GM18909 (cell line): ENCODE measurements at regions not wholly inside any gene's neighbourhood (a gene's known extent, or its start where the extent isn't known, plus 50 kb on each side); places are given as distances from the start of the nearest gene placed in this dataset.

Experiments
- ATAC-seq: cut with Tn5 transposase; IDR thresholded peaks from one replicate; pipeline ENCODE4 v1.9.1; 2021; ENCODE audit warnings: mild to moderate bottlenecking; ENCODE audit not compliant: unreplicated experiment, poor library complexity

- ATAC-seq = no peak
Measured at GRCh38 chrX:121102101-121102500, 54.7 kb downstream of the GLUD2 start.

DNA sequence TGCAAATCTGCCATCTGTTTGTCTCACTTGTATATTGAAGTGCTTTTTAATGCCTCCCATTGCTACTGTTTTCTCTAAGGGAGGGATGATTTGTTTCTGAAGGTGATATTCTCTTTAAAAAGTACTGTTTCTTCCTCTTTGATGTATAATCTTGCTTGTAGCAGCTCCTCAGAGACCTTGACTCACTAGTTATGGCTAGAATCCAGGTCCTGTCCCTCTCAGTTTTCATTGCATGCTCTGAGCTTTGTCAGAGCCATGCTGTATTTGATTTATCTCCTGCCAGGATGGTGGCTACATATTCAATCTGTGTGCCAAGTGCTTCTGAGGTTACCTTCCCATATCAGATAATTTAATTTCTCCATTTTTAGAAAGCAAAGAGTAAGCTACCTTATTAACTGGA, 56.0 kb downstream of the GLUD2 start:
- ATAC-seq = no peak

GRCh38 chrX:121106484-121107235, 59.2 kb downstream of the GLUD2 start:
- no peak for ATAC-seq

DNA sequence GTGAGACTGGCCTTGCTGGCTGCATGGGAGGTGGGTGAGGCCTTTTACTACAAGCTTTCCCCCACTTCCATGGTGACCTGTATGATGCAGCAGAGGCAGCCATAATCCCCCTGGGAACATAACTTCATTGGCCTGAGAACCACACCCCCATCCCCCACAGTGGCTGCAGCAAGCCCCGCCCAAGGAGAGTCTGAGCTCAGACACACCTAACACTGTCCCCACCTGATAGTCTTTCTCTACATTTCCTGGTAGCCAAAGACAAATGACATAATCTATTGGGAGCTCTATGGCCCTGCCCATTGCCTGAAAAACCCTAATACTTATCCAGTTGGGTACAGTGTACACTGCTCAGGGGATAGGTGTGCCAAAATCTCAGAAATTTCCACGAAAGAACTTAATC, 62.6 kb downstream of the GLUD2 start:
- ATAC-seq = no peak

DNA sequence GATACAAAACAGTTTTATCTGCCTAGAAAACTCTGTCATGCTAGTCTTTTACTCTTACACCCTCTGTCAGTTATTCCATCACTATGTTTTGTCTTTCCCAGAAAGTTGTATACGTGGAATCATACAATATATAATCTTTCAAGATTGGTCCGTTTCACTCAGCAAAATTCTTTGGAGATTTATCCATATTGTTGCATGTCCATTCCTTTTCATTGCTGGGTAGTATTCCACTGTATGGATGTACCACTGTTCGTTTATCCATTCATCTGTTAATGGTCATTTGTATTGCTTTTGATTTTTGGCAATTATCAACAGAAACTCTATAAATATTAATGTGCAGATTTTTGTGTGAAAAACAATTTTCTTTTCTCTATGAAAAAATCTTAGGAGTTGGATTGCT, 63.1 kb downstream of the GLUD2 start:
- no peak for ATAC-seq

GRCh38 chrX:121114691-121115090, 67.3 kb downstream of the GLUD2 start:
- ATAC-seq = no peak

DNA sequence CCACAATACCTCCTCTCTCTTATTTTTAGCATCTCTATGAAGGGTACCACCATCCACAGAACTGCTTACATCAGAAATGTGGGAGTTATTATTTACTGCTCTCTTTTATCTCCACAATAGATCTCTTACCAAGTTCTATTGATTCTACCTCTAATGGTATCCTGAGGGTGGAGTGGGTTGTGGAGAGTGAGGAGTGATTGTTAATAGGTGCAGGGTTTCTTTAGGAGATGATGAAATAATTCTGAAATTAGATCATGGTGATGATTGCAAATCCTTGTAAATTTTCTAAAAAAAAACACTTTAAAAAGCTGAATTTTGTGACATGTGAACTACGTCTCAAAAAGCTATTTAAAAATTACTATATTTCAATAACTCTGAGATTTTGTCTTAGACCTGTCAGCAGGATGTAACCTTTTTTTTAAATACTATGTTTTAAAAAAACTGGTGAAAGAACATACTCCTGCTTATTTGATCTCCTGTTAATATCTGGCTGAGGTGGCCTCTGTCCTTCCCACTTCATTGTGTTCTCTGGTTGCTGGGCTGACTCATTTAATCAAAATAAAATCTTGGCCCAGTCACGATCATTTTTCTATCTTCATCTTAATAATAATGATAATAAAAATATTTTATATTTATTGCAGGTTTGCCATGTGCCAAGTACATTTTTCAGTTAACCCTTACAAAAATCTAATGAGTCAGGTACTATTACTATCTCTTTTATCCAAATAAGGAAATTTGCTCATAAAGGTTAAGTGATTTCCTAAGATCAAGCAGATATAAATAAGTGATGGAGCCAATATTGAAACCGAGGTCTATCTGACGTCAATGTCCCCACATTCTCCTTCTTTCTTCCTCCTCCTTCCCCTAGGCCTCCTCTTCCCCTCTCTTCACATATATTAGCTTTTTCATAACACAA, 73.5 kb downstream of the GLUD2 start:
- no peak for ATAC-seq

DNA sequence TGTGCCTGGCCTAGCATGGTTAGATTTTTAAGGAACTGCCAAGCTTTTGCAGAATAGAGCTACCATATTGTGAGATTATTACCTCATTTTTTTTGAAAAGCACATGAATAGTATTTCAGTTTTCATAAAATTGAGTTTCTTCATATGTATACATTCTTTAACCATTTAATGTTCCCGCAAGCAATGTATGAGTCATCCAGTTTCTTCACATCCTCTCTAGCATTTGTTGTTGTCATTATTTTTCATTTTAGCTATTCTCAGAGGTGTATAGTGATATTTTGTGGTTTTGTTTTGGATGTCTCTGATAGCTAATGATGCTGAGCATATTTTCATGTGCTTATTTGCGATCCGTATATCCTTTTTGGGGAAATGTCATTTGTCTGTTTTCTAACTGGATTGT, 74.9 kb downstream of the GLUD2 start:
- no peak for ATAC-seq

DNA sequence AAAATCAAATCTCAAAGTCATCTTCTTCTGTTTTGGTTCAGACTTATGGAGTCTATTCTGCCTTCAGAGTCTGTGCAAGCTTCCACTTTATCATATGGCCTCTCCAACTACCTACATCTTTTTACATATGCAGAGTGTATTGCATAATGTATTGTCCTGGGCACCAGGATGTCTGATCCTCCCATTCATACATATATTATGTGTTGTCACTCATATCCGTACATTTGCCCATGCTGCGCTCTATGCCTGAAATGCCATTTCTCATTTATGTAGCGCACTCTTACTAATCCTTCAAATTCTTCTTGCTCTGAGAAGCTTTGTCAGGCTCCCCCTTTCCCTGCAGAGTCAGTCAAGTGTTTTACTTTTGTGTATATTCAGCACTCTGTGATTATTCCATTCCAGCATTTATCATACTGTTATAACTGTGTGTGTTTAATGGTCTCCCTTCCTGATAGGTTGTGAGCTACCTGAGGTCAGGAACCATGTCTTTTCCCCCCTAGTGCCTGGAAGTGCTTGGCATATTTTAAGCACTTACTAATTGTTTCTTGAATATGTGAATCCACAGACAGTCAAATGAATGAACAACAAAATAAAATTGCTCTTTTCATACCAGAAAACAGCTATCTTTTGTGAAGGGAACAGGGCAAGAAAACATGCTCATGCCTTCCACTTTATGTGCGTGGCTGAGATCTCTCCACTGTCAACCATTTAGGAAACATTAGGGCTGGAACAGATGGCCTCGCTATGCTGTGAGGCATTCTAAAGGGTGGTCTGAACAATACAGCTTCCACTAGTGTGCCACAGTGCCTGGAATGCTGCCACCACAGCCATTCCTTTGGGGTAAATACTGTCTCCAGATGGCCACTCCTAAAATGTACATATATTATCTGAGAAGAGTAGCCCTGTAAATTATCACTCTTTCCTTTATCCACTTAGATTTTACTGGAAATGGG, 81.8 kb downstream of the GLUD2 start:
- ATAC-seq = no peak

GRCh38 chrX:121132675-121133074, 85.3 kb downstream of the GLUD2 start:
- ATAC-seq = no peak

GRCh38 chrX:121135488-121136207, 88.2 kb downstream of the GLUD2 start:
- ATAC-seq = no peak

- ATAC-seq = no peak
Measured at GRCh38 chrX:121146059-121146628, 98.7 kb downstream of the GLUD2 start.

GRCh38 chrX:121150217-121150616, 102.8 kb downstream of the GLUD2 start:
- no peak for ATAC-seq

GRCh38 chrX:121151293-121151692, 103.9 kb downstream of the GLUD2 start:
- ATAC-seq = peak; percentile 72

DNA sequence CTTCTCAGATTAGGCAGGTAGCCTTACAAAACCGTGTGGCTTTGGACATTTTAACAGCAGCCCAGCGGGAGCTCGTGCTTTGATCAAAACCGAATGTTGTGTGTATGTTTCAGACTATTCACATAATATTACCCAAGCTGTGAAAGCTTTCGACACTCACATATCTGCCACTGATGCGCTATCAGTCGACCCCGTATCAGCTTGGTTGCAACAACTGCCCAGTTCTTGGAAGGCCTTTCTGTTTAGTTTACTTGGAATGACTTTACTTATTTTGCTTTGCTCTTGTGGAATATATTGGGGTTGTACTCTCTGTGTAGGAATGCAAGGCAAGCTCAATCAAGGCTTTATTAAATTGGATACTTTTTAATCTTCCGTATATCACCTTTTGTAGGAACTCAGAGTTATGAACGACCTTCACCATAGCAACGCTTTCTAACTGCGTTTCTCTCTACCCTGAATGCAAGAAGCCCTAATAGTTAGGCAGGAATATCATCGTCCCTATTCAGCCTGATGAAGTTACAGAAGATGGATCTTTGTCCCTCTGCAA, 107.5 kb downstream of the GLUD2 start:
- no peak for ATAC-seq

- ATAC-seq = peak; percentile 76
Measured at GRCh38 chrX:121160987-121161386, 113.6 kb downstream of the GLUD2 start.

- ATAC-seq = peak; percentile 63
Measured at GRCh38 chrX:121161501-121161933, 114.1 kb downstream of the GLUD2 start.

DNA sequence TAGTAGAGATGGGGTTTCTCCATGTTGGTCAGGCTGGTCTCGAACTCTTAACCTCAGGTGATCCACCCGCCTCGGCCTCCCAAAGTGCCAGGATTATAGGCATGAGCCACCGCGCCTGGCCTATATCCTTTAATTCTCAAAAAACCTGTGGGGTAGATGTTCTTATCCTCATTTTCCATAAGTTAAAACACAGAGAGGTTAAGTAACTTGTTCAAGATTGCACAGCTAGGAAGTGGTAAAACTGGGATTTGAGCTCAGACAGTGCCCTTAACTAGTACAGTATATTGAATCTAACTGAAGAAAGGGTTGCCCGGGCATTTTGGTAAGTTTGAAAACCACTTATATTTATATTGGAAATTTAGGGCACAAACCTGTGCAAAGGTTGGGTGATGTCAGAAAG, 116.0 kb downstream of the GLUD2 start:
- no peak for ATAC-seq

DNA sequence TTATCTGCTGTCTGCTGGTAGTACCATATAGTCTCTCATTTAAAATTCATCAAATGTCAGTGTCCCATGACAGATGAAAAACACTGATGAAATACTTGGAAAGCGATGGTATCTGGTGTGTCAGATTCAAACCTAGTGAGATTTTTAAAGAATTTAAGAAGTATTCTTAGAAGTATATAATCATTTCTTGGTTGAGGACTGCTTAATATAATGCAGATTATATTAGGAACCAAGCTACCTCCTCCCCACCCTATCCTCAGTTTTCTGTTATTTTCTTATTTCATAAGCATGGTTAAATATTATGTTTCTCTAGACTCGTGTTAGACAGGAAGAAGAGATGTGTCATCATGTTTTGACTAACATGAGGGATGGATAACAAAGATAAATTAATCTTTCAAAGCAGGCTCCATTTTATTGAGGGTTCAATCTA, 118.5 kb downstream of the GLUD2 start:
- ATAC-seq = no peak
